OCI-LY1 (cell line): ENCODE measurements at regions not wholly inside any gene's neighbourhood (a gene's known extent, or its start where the extent isn't known, plus 50 kb on each side); places are given as distances from the start of the nearest gene placed in this dataset.

Source experiments
- CTCF ChIP-seq: fragments of 200-600 bp; sonication (generic), shearing (Covaris generic); IDR thresholded peaks from 2 replicates; pipeline ENCODE4 v1.5.1; 2017; ENCODE audit warnings: mild to moderate bottlenecking, antibody characterized with exemption, low read length, moderate library complexity, mixed read lengths
- EZH2 ChIP-seq: fragments of 200-600 bp; sonication (generic), shearing (Covaris generic); IDR thresholded peaks from 2 replicates; pipeline ENCODE4 v1.8.0; 2017; ENCODE audit warnings: borderline replicate concordance, mixed run types, mild to moderate bottlenecking, antibody characterized with exemption, low read length, moderate library complexity, mixed read lengths

- TF ChIP-seq CTCF (no peak), EZH2 (no peak)
Measured at GRCh38 chr3:159721324-159721723, 267.3 kb upstream of the IL12A start.
